H1 (cell line): ENCODE measurements at regions not wholly inside any gene's neighbourhood (a gene's known extent, or its start where the extent isn't known, plus 50 kb on each side); places are given as distances from the start of the nearest gene placed in this dataset.

Experiments
- CTCF ChIA-PET: fragments of 300-600 bp; sonication (Branson Sonifier 250); formaldehyde crosslinking; loops from one replicate; lab custom pipeline; 2021; ENCODE audit not compliant: partially characterized antibody; lab: Charles Lee
- POLR2A ChIA-PET: fragments of 300-600 bp; sonication (Branson Sonifier 250); formaldehyde crosslinking; loops from one replicate; lab custom pipeline; 2021; ENCODE audit warnings: inconsistent platforms; ENCODE audit not compliant: partially characterized antibody; lab: Charles Lee
- DNase-seq, 2 experiments: peaks; one replicate each; pipeline versions ENCODE4 v3.0.0 to v3.0.0-alpha.2; 2010 to 2022; ENCODE audit warnings: low spot score in 2 of 2, low read depth in 1 of 2, mixed read lengths in 1 of 2
- FAIRE-seq: peaks from 2 replicates; lab custom pipeline; 2011; peaks lifted over from hg19 to GRCh38; lab: Jason Lieb, UNC
- H2AFZ ChIP-seq: 2 replicates; pipeline ENCODE4 v1.8.1; 2012; ENCODE audit warnings: low read length, inconsistent platforms
- H2AK5ac ChIP-seq: 2 replicates; pipeline ENCODE4 v1.6.1; 2013; ENCODE audit warnings: low read depth, low read length
- H2BK120ac ChIP-seq: replicated peaks from 2 replicates; pipeline ENCODE3; 2013; ENCODE audit warnings: low read depth, low read length, inconsistent platforms
- H2BK12ac ChIP-seq: 2 replicates; pipeline ENCODE4 v1.6.1; 2013; ENCODE audit warnings: low read depth, low read length
- H2BK15ac ChIP-seq: 2 replicates; pipeline ENCODE4 v1.6.1; 2013; ENCODE audit warnings: low read length
- H2BK20ac ChIP-seq: 2 replicates; pipeline ENCODE4 v1.6.1; 2013; ENCODE audit warnings: low read length
- H2BK5ac ChIP-seq: 2 replicates; pipeline ENCODE4 v1.6.1; 2013; ENCODE audit warnings: low read depth, low read length
- H3K14ac ChIP-seq: 2 replicates; pipeline ENCODE4 v1.6.1; 2013; ENCODE audit warnings: inconsistent platforms; ENCODE audit not compliant: insufficient read length
- H3K18ac ChIP-seq: 2 replicates; pipeline ENCODE4 v1.6.1; 2013; ENCODE audit warnings: low read length; ENCODE audit errors: extremely low read depth
- H3K23ac ChIP-seq: 2 replicates; pipeline ENCODE4 v1.6.1; 2013; ENCODE audit warnings: inconsistent platforms; ENCODE audit not compliant: insufficient read length
- H3K23me2 ChIP-seq: 2 replicates; pipeline ENCODE4 v1.6.1; 2013; ENCODE audit warnings: low read depth, low read length
- H3K27ac ChIP-seq: 2 replicates; pipeline ENCODE4 v1.6.1; 2011; ENCODE audit warnings: low read depth, low read length, inconsistent platforms
- H3K27me3 ChIP-seq, 4 experiments: replicated peaks in 1 of 4; 1 replicate in 1 of 4; 2 replicates in 3 of 4; pipeline versions ENCODE4 v1.6.1 to v1.8.1; 2011 to 2013; ENCODE audit warnings: low read length in 3 of 4, mild to moderate bottlenecking in 3 of 4, inconsistent platforms in 2 of 4, mixed read lengths in 2 of 4, moderate library complexity in 1 of 4; ENCODE audit not compliant: control insufficient read depth in 3 of 4, insufficient read depth in 3 of 4; ENCODE audit errors: extremely low read depth in 1 of 4
- H3K36me3 ChIP-seq, 4 experiments: 2 replicates each; pipeline versions ENCODE4 v1.6.1 to v1.8.1; 2011 to 2013; ENCODE audit warnings: mild to moderate bottlenecking in 4 of 4, low read length in 3 of 4, moderate library complexity in 2 of 4, control low read depth in 1 of 4, inconsistent platforms in 1 of 4; ENCODE audit not compliant: insufficient read depth in 4 of 4, control insufficient read depth in 2 of 4
- H3K4ac ChIP-seq: replicated peaks from 2 replicates; pipeline ENCODE3; 2013; ENCODE audit warnings: low read length, low read depth, mixed read lengths, inconsistent platforms; ENCODE audit not compliant: insufficient read length
- H3K4me1 ChIP-seq, 4 experiments: replicated peaks in 1 of 4; 1 replicate in 1 of 4; 2 replicates in 3 of 4; pipeline versions ENCODE4 v1.6.1 to v1.8.1; 2011 to 2013; ENCODE audit warnings: low read length in 3 of 4, inconsistent platforms in 2 of 4, mixed read lengths in 1 of 4; ENCODE audit not compliant: insufficient read depth in 4 of 4, control insufficient read depth in 3 of 4
- H3K4me2 ChIP-seq, 2 experiments: 2 replicates each; pipeline versions ENCODE4 v1.6.1 to v1.8.1; 2011 to 2013; ENCODE audit warnings: low read depth in 2 of 2, low read length in 2 of 2, control low read depth in 1 of 2, inconsistent platforms in 1 of 2, mild to moderate bottlenecking in 1 of 2; ENCODE audit not compliant: insufficient read depth in 1 of 2
- H3K4me3 ChIP-seq, 4 experiments: fragments of 200-600, 300-600 bp in 1 of 4; sonication (generic), shearing (Covaris generic), sonication (Bioruptor Twin) in 1 of 4; 2 replicates each; pipeline versions ENCODE4 v1.5.1 to v1.8.1; 2011 to 2016; ENCODE audit warnings: low read length in 4 of 4, low read depth in 3 of 4, control low read depth in 2 of 4, inconsistent platforms in 2 of 4, mild to moderate bottlenecking in 2 of 4, mixed read lengths in 1 of 4, moderate library complexity in 1 of 4; ENCODE audit not compliant: insufficient read depth in 2 of 4; ENCODE audit errors: extremely low read depth in 1 of 4
- H3K56ac ChIP-seq: replicated peaks from 2 replicates; pipeline ENCODE3; 2013; ENCODE audit warnings: low read depth, mild to moderate bottlenecking, mixed read lengths, low read length, inconsistent platforms; ENCODE audit not compliant: insufficient read length
- H3K79me1 ChIP-seq: 2 replicates; pipeline ENCODE4 v1.6.1; 2013; ENCODE audit warnings: low read depth, low read length, control low read depth
- H3K79me2 ChIP-seq, 2 experiments: 2 replicates each; pipeline versions ENCODE4 v1.6.1 to v1.8.1; 2012 to 2013; ENCODE audit warnings: low read length in 2 of 2, mild to moderate bottlenecking in 2 of 2, inconsistent platforms in 1 of 2; ENCODE audit not compliant: insufficient read depth in 2 of 2, control insufficient read depth in 1 of 2
- H3K9ac ChIP-seq, 4 experiments: replicated peaks in 1 of 4; 1 replicate in 1 of 4; 2 replicates in 3 of 4; pipeline versions ENCODE4 v1.6.1 to v1.8.1; 2011 to 2013; ENCODE audit warnings: low read depth in 3 of 4, low read length in 3 of 4, control low read depth in 2 of 4, mild to moderate bottlenecking in 2 of 4, moderate library complexity in 2 of 4, inconsistent platforms in 1 of 4; ENCODE audit errors: extremely low read depth in 1 of 4
- H3K9me3 ChIP-seq, 2 experiments: 2 replicates each; pipeline versions ENCODE4 v1.6.1 to v1.8.1; 2012 to 2013; ENCODE audit warnings: mild to moderate bottlenecking in 2 of 2, moderate library complexity in 2 of 2, control low read depth in 1 of 2, inconsistent platforms in 1 of 2, low read depth in 1 of 2, low read length in 1 of 2, mixed read lengths in 1 of 2; ENCODE audit not compliant: insufficient read depth in 2 of 2
- H4K20me1 ChIP-seq, 2 experiments: replicated peaks in 1 of 2; 2 replicates each; pipeline versions ENCODE3 to v1.8.1; 2011 to 2013; ENCODE audit warnings: inconsistent platforms in 2 of 2, low read length in 2 of 2, mild to moderate bottlenecking in 1 of 2; ENCODE audit not compliant: insufficient read depth in 2 of 2, control insufficient read depth in 1 of 2
- H4K5ac ChIP-seq: 2 replicates; pipeline ENCODE4 v1.6.1; 2013; ENCODE audit warnings: low read length, low read depth, mixed read lengths, inconsistent platforms; ENCODE audit not compliant: insufficient read length
- H4K8ac ChIP-seq: 2 replicates; pipeline ENCODE4 v1.8.0; 2013; ENCODE audit warnings: mild to moderate bottlenecking, moderate library complexity, low read length, inconsistent platforms; ENCODE audit not compliant: insufficient read depth; ENCODE audit errors: extremely low read depth
- H4K91ac ChIP-seq: replicated peaks from 2 replicates; pipeline ENCODE3; 2013; ENCODE audit warnings: low read length, mixed read lengths, inconsistent platforms; ENCODE audit not compliant: insufficient read length
- ATF2 ChIP-seq: IDR thresholded peaks from 2 replicates; pipeline ENCODE4 v1.6.1; 2012; ENCODE audit warnings: low read length, inconsistent platforms
- CTCF ChIP-seq, 3 experiments: IDR thresholded peaks; 1 replicate in 2 of 3; 2 replicates in 1 of 3; pipeline versions ENCODE4 v1.5.1 to v1.6.1; 2011; ENCODE audit warnings: low read length in 3 of 3, mild to moderate bottlenecking in 3 of 3, inconsistent platforms in 2 of 3, low read depth in 1 of 3, moderate library complexity in 1 of 3; ENCODE audit not compliant: insufficient read depth in 1 of 3; ENCODE audit errors: control extremely low read depth in 1 of 3
- EP300 ChIP-seq, 2 experiments: IDR thresholded peaks; 1 replicate in 1 of 2; 2 replicates in 1 of 2; pipeline ENCODE4 v1.6.1; 2011 to 2012; ENCODE audit warnings: low read depth in 2 of 2, low read length in 2 of 2, mild to moderate bottlenecking in 2 of 2, borderline replicate concordance in 1 of 2, inconsistent platforms in 1 of 2, moderate library complexity in 1 of 2
- FOSL1 ChIP-seq: IDR thresholded peaks from 2 replicates; pipeline ENCODE4 v1.6.1; 2011; ENCODE audit warnings: mild to moderate bottlenecking, low read depth, low read length, moderate library complexity; ENCODE audit not compliant: insufficient read depth
- POLR2A ChIP-seq, 2 experiments: IDR thresholded peaks; 1 replicate in 1 of 2; 2 replicates in 1 of 2; pipeline ENCODE4 v1.6.1; 2011; ENCODE audit warnings: low read depth in 2 of 2, low read length in 2 of 2, mild to moderate bottlenecking in 2 of 2; ENCODE audit errors: control extremely low read depth in 1 of 2
- POLR2AphosphoS5 ChIP-seq: IDR thresholded peaks from 2 replicates; pipeline ENCODE4 v1.6.1; 2011; ENCODE audit warnings: low read depth, low read length
- POU5F1 ChIP-seq: IDR thresholded peaks from 2 replicates; pipeline ENCODE4 v1.6.1; 2011; ENCODE audit warnings: low read depth, mild to moderate bottlenecking, low read length, moderate library complexity
- SP2 ChIP-seq: IDR thresholded peaks from 2 replicates; pipeline ENCODE4 v1.6.1; 2012; ENCODE audit warnings: mild to moderate bottlenecking, low read length, inconsistent platforms
- TBP ChIP-seq: IDR thresholded peaks from 2 replicates; pipeline ENCODE4 v1.6.1; 2011; ENCODE audit warnings: low read depth, low read length, improper control_type of control experiment
- TCF12 ChIP-seq: IDR thresholded peaks from 2 replicates; pipeline ENCODE4 v1.6.1; 2011; ENCODE audit warnings: low read depth, mild to moderate bottlenecking, low read length
- WGBS, 2 experiments: shearing (Covaris generic) in 1 of 2; methylation state at CpG; one replicate each; pipeline versions ENCODE4 v1.1.6 to v1.1.7; 2013 to 2015; ENCODE audit warnings: low lambda C conversion rate in 2 of 2, mixed read lengths in 2 of 2, inconsistent platforms in 1 of 2, low coverage in 1 of 2, missing lambda C conversion rate in 1 of 2; ENCODE audit not compliant: insufficient replicate concordance in 2 of 2, insufficient coverage in 1 of 2, insufficient read length in 1 of 2; ENCODE audit errors: extremely low coverage in 1 of 2, missing lambda C conversion rate in 1 of 2; 5-methylcytosine and 5-hydroxymethylcytosine counted together

GRCh38 chr13:91014696-91015095 is 332.8 kb upstream of the MIR17HG start:
- Histone ChIP-seq H3K27me3 (no peaks in the 10 kb centered on the region), H2BK15ac (no peak overlapping the region), H3K4me1 (no peaks in the 10 kb centered on the region), H2AFZ (no peak overlapping the region), H3K9me3 (no peaks in the 10 kb centered on the region), H3K4ac (no peak overlapping the region), H3K9ac (no peak overlapping the region), H3K79me2 (no peaks in the 10 kb centered on the region), H3K27ac (no peak overlapping the region), H4K8ac (no peak overlapping the region), H3K4me3 (no peak overlapping the region), H3K4me2 (no peak overlapping the region), H4K5ac (no peak overlapping the region), H2BK120ac (no peak overlapping the region), H2BK12ac (no peak overlapping the region), H2AK5ac (no peak overlapping the region), H3K36me3 (no peaks in the 10 kb centered on the region), H3K23me2 (no peaks in the 10 kb centered on the region; the same call in 1 of the 2 replicates), H3K79me1 (no peaks in the 10 kb centered on the region), H3K18ac (no peak overlapping the region), H3K56ac (no peak overlapping the region), H2BK5ac (no peak overlapping the region), H3K23ac (no peak overlapping the region), H2BK20ac (no peak overlapping the region), H3K14ac (no peak overlapping the region), H4K20me1 (no peaks in the 10 kb centered on the region), H4K91ac (no peak overlapping the region)
- ChIA-PET POLR2A (no interaction called here), CTCF (interaction anchor here (1.5 kb wide), 1 partner anchor 145 kb away, joined by 3 read pairs; no protein-coding TSS in a partner anchor)
- no peak for FAIRE-seq
- WGBS, 2 experiments: 72% methylated on average over 3 of the region's 3 CpGs; no CpG with 5 or more reads in 1 of the 2 experiments
- DNase-seq: no peak
- no peak for TF ChIP-seq POU5F1
- no peak for TF ChIP-seq EP300 (IDR thresholded peaks at IDR 0.05; ENCODE audit: borderline replicate concordance in 1 of 2, low read depth in 2 of 2, low read length in 2 of 2)
- TF ChIP-seq TCF12: no peak
- TF ChIP-seq TBP: no peak
- no peak for TF ChIP-seq POLR2A (IDR thresholded peaks at IDR 0.05; ENCODE audit: control extremely low read depth in 1 of 2, low read depth in 2 of 2, low read length in 2 of 2)
- no peak for TF ChIP-seq CTCF (IDR thresholded peaks at IDR 0.05; ENCODE audit: control extremely low read depth in 1 of 3, insufficient read depth in 1 of 3, low read depth in 1 of 3, low read length in 3 of 3)
- TF ChIP-seq FOSL1: no peak
- TF ChIP-seq SP2: no peak
- TF ChIP-seq ATF2: no peak
- TF ChIP-seq POLR2AphosphoS5: no peak
